ENCODE measurements at regions not wholly inside any gene's neighbourhood (a gene's known extent, or its start where the extent isn't known, plus 50 kb on each side); places are given as distances from the start of the nearest gene placed in this dataset.

DNA sequence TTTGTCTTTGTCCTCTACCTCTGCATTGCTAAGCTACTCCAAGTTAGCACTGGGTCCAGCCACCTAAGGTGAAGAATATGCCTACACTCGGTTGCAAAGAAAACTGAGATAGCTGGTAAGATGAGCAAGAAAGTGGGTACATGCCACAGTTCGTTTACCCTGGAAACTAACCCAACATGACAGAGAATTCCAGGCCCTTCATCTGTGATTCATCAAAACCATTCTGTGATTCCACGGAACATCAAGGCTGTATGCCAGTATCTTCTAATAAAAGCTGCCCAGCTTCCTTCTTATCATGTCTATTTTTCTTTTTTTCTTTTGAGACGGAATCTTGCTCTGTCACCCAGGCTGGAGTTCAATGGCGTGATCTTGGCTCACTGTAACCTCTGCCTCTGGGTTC, 58.7 kb upstream of the SPANXC start:
- no peaks in the 10 kb centered on the region for H3K36me3 ChIP-seq
- no peak overlapping the region for H3K4me3 ChIP-seq
- no peaks in the 10 kb centered on the region for H3K27me3 ChIP-seq
- no peaks in the 10 kb centered on the region for H3K9me3 ChIP-seq
- DNase-seq (ENCODE audit: low spot score in 2 of 2), result no peak
- TF ChIP-seq, protein P1, sequence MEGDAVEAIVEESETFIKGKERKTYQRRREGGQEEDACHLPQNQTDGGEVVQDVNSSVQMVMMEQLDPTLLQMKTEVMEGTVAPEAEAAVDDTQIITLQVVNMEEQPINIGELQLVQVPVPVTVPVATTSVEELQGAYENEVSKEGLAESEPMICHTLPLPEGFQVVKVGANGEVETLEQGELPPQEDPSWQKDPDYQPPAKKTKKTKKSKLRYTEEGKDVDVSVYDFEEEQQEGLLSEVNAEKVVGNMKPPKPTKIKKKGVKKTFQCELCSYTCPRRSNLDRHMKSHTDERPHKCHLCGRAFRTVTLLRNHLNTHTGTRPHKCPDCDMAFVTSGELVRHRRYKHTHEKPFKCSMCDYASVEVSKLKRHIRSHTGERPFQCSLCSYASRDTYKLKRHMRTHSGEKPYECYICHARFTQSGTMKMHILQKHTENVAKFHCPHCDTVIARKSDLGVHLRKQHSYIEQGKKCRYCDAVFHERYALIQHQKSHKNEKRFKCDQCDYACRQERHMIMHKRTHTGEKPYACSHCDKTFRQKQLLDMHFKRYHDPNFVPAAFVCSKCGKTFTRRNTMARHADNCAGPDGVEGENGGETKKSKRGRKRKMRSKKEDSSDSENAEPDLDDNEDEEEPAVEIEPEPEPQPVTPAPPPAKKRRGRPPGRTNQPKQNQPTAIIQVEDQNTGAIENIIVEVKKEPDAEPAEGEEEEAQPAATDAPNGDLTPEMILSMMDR (IDR thresholded peaks at IDR 0.05), result no peak
- H3K27ac ChIP-seq, result no peak overlapping the region
- H3K4me1 ChIP-seq, result no peaks in the 10 kb centered on the region
- intact Hi-C loops (cut with DNase I), result no loop called here
